ENCODE measurements at regions not wholly inside any gene's neighbourhood (a gene's known extent, or its start where the extent isn't known, plus 50 kb on each side); places are given as distances from the start of the nearest gene placed in this dataset.

DNA sequence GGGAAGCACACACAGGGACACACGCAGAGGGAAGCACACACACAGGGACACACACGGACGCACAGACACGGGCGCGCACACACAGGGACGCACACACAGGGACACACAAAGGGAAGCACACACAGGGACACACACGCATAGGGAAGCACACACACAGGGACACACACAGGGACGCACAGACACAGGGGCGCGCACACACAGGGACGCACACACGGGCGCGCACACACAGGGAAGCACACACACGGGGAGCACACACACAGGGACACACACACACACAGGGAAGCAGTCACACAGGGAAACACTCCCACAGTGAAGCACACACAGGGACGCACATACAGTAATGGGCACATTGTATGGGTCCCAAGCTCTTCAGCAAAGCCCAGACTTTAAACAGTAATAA, 685.3 kb downstream of the TRIML1 start:
- TF ChIP-seq POLR2A (IDR thresholded peaks at IDR 0.05) (no peak), CTCF (IDR thresholded peaks at IDR 0.05) (no peak)
